K562 (cell line): ENCODE measurements at regions not wholly inside any gene's neighbourhood (a gene's known extent, or its start where the extent isn't known, plus 50 kb on each side); places are given as distances from the start of the nearest gene placed in this dataset.

Experiments used
- BRCA1 ChIP-seq, 2 experiments: fragments of 450-650 bp in 1 of 2; sonication (generic) in 1 of 2; formaldehyde crosslinking in 1 of 2; IDR thresholded peaks; 2 replicates each; pipeline versions ENCODE4 v1.5.0 to v1.6.1; 2017 to 2020; ENCODE audit warnings: mild to moderate bottlenecking in 1 of 2, missing genetic modification reagents in 1 of 2
- EP300 ChIP-seq: IDR thresholded peaks from 2 replicates; pipeline ENCODE4 v1.6.1; 2012; ENCODE audit warnings: low read length, improper control_type of control experiment
- FOSL1 ChIP-seq: fragments of 200-800 bp; sonication (Bioruptor generic); conservative IDR thresholded peaks from 2 replicates; pipeline ENCODE4 v1.6.1; 2016; ENCODE audit warnings: missing genetic modification characterization, missing compliant biosample characterization
- RCOR1 ChIP-seq, 2 experiments: IDR thresholded peaks; 2 replicates each; pipeline ENCODE4 v1.6.1; 2012; ENCODE audit warnings: low read depth in 2 of 2, low read length in 2 of 2, borderline replicate concordance in 1 of 2, improper control_type of control experiment in 1 of 2
- RFX5 ChIP-seq: IDR thresholded peaks from 2 replicates; pipeline ENCODE4 v1.6.1; 2011; ENCODE audit warnings: low read depth, mild to moderate bottlenecking, improper control_type of control experiment, low read length
- SMARCB1 ChIP-seq: IDR thresholded peaks from 2 replicates; pipeline ENCODE4 v1.6.1; 2011; ENCODE audit warnings: improper control_type of control experiment, low read depth; ENCODE audit not compliant: insufficient read length
- ZNF121 ChIP-seq: sonication (generic); formaldehyde crosslinking; conservative IDR thresholded peaks from 2 replicates; pipeline ENCODE4 v1.8.0; 2022; ENCODE audit warnings: missing genetic modification reagents
- ZZZ3 ChIP-seq: fragments of 450-650 bp; IDR thresholded peaks from 2 replicates; pipeline ENCODE4 v1.6.1; 2016; ENCODE audit warnings: antibody characterized with exemption, mild to moderate bottlenecking, moderate library complexity
- TF ChIP-seq, protein P1 (sequence below), 2 experiments: fragments of 450-650 bp; IDR thresholded peaks; 2 replicates each; pipeline ENCODE4 v1.6.1; 2016; ENCODE audit warnings: mild to moderate bottlenecking in 2 of 2, borderline replicate concordance in 1 of 2, low read depth in 1 of 2, moderate library complexity in 1 of 2
- TF ChIP-seq, protein P2 (sequence below): fragments of 450-650 bp; conservative IDR thresholded peaks from 2 replicates; pipeline ENCODE4 v1.6.1; 2016; ENCODE audit warnings: missing genetic modification characterization, low read depth, mild to moderate bottlenecking, missing compliant biosample characterization, moderate library complexity
- TF ChIP-seq, protein P3 (sequence below), 3 experiments: IDR thresholded peaks in 2 of 3; conservative IDR thresholded peaks in 1 of 3; 2 replicates each; pipeline ENCODE4 v1.5.1; 2011 to 2012; ENCODE audit warnings: low read length in 3 of 3, mild to moderate bottlenecking in 3 of 3, control low read depth in 2 of 3, improper control_type of control experiment in 1 of 3, inconsistent platforms in 1 of 3, low read depth in 1 of 3, mixed read lengths in 1 of 3, moderate library complexity in 1 of 3; ENCODE audit not compliant: insufficient read depth in 2 of 3

DNA sequence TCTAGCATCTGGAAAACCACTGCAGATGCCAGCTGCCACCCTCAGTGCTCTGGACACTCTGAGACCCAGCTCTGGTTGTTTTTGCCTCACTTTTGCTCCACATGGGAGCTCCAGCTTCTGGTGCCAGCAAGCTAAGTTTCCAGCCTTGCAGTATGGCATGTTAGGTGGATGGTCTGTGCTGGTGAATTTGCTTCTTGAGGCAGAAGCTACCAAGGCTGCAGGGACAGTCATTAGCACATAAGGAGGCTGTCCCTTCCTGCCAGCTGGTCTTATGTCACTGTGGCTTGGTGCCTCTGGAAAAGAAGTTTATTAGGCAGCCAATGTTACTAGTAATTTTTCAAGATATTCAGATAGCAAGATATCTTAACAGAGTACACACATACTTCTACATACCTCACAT, 64.2 kb upstream of the CSRP2 start:
- TF ChIP-seq FOSL1 (tag): no peak
- no peak for TF ChIP-seq ZZZ3
- TF ChIP-seq, protein P1, sequence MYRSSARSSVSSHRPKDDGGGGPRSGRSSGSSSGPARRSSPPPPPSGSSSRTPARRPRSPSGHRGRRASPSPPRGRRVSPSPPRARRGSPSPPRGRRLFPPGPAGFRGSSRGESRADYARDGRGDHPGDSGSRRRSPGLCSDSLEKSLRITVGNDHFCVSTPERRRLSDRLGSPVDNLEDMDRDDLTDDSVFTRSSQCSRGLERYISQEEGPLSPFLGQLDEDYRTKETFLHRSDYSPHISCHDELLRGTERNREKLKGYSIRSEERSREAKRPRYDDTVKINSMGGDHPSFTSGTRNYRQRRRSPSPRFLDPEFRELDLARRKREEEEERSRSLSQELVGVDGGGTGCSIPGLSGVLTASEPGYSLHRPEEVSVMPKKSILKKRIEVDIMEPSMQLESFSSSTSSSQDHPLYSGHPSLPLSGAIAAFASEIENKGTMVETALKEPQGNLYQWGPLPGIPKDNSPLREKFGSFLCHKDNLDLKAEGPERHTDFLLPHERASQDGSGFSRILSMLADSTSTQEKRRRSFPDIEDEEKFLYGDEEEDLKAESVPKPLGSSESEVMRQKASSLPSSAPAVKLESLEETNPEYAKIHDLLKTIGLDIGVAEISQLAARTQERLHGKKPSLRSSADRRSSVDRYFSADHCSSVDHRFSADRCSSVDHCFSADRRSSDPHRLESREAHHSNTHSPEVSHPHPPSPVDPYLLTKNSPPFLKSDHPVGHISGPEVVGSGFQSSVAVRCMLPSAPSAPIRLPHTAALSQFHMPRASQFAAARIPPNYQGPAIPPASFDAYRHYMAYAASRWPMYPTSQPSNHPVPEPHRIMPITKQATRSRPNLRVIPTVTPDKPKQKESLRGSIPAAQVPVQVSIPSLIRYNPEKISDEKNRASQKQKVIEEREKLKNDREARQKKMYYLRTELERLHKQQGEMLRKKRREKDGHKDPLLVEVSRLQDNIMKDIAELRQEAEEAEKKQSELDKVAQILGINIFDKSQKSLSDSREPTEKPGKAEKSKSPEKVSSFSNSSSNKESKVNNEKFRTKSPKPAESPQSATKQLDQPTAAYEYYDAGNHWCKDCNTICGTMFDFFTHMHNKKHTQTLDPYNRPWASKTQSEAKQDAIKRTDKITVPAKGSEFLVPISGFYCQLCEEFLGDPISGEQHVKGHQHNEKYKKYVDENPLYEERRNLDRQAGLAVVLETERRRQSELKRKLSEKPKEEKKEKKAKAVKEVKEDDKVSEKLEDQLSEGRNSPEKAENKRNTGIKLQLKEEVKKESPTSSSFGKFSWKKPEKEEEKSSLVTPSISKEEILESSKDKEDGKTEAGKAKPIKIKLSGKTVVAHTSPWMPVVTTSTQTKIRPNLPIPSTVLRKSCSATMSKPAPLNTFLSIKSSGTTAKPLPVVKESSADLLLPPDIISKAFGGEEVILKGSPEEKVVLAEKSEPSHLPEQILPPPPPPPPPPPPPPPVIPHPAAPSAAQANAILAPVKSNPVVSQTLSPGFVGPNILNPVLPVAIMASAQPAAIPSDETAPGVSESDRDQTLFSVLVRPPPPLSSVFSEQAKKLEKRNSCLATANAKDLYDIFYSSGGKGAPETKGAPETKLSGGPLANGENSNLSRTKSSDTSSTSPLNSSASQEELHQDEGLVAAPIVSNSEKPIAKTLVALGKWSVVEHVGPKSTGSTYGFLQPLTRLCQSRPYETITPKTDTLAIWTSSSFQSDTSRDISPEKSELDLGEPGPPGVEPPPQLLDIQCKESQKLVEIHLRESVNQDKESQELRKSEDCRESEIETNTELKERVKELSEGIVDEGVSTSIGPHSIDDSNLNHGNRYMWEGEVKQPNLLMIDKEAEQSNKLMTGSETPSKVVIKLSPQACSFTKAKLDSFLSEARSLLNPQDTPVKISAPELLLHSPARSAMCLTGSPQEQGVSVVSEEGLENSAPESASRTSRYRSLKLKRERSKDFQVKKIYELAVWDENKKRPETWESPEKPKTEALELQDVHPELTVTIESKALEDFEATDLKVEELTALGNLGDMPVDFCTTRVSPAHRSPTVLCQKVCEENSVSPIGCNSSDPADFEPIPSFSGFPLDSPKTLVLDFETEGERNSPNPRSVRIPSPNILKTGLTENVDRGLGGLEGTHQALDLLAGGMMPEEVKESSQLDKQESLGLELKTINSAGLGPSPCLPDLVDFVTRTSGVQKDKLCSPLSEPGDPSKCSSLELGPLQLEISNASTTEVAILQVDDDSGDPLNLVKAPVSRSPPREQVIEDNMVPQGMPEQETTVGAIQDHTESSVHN (IDR thresholded peaks at IDR 0.05; ENCODE audit: borderline replicate concordance in 1 of 2, low read depth in 1 of 2): no peak
- TF ChIP-seq RFX5: no peak
- no peak for TF ChIP-seq EP300
- TF ChIP-seq, protein P2, sequence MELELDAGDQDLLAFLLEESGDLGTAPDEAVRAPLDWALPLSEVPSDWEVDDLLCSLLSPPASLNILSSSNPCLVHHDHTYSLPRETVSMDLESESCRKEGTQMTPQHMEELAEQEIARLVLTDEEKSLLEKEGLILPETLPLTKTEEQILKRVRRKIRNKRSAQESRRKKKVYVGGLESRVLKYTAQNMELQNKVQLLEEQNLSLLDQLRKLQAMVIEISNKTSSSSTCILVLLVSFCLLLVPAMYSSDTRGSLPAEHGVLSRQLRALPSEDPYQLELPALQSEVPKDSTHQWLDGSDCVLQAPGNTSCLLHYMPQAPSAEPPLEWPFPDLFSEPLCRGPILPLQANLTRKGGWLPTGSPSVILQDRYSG (tag): no peak
- TF ChIP-seq ZNF121: no peak
- no peak for TF ChIP-seq BRCA1 (IDR thresholded peaks at IDR 0.05)
- no peak for TF ChIP-seq BRCA1 (CRISPR knock-in tag; IDR thresholded peaks at IDR 0.05)
- no peak for TF ChIP-seq SMARCB1
- TF ChIP-seq, protein P3, sequence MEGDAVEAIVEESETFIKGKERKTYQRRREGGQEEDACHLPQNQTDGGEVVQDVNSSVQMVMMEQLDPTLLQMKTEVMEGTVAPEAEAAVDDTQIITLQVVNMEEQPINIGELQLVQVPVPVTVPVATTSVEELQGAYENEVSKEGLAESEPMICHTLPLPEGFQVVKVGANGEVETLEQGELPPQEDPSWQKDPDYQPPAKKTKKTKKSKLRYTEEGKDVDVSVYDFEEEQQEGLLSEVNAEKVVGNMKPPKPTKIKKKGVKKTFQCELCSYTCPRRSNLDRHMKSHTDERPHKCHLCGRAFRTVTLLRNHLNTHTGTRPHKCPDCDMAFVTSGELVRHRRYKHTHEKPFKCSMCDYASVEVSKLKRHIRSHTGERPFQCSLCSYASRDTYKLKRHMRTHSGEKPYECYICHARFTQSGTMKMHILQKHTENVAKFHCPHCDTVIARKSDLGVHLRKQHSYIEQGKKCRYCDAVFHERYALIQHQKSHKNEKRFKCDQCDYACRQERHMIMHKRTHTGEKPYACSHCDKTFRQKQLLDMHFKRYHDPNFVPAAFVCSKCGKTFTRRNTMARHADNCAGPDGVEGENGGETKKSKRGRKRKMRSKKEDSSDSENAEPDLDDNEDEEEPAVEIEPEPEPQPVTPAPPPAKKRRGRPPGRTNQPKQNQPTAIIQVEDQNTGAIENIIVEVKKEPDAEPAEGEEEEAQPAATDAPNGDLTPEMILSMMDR (IDR thresholded peaks at IDR 0.05 in 2 of 3, conservative IDR thresholded peaks at IDR 0.05 in 1 of 3; ENCODE audit: insufficient read depth in 2 of 3, low read depth in 1 of 3, low read length in 3 of 3): no peak
- TF ChIP-seq RCOR1 (IDR thresholded peaks at IDR 0.05; ENCODE audit: borderline replicate concordance in 1 of 2, low read depth in 2 of 2, low read length in 2 of 2): no peak
